Hematopoietic multipotent progenitor cell treated with erythropoietin and hydrocortisone succinate and interleukin-3 and kit ligand, for 8 days (in vitro differentiated cells): ENCODE measurements at regions not wholly inside any gene's neighbourhood (a gene's known extent, or its start where the extent isn't known, plus 50 kb on each side); places are given as distances from the start of the nearest gene placed in this dataset.
"Not testable (repeated sequence)": the region's sequence is repeated elsewhere in the genome, so short reads cannot be mapped to it uniquely, and the experiment has no call there.

Source experiments
- DNase-seq: peaks from one replicate; pipeline ENCODE4 v3.0.0-alpha.2; 2015

GRCh38 chr12:67457778-67458665, 188.9 kb downstream of the CAND1 start:
- DNase-seq, result no peak

GRCh38 chr12:67459173-67459572, 189.4 kb upstream of the DYRK2 start:
- no peak for DNase-seq

GRCh38 chr12:67459578-67459977, 189.0 kb upstream of the DYRK2 start:
- DNase-seq, result no peak

GRCh38 chr12:67460388-67460787, 188.2 kb upstream of the DYRK2 start:
- DNase-seq, result no peak

GRCh38 chr12:67468549-67469245, 179.8 kb upstream of the DYRK2 start:
- DNase-seq, result no peak

GRCh38 chr12:67469666-67470065, 178.9 kb upstream of the DYRK2 start:
- DNase-seq, result no peak

GRCh38 chr12:67471810-67472209, 176.7 kb upstream of the DYRK2 start:
- no peak for DNase-seq

GRCh38 chr12:67472539-67472938, 176.0 kb upstream of the DYRK2 start:
- DNase-seq, result no peak

GRCh38 chr12:67474934-67475620, 173.5 kb upstream of the DYRK2 start:
- DNase-seq, result no peak

- DNase-seq, result no peak
These were observed 172.8 kb upstream of the DYRK2 start for GRCh38 chr12:67475725-67476124.

- no peak for DNase-seq
These were observed 170.8 kb upstream of the DYRK2 start for GRCh38 chr12:67477681-67478265.

- peak; percentile 4 for DNase-seq
These were observed 165.5 kb upstream of the DYRK2 start for GRCh38 chr12:67482751-67483661.

GRCh38 chr12:67483871-67484554, 164.5 kb upstream of the DYRK2 start:
- no peak for DNase-seq

GRCh38 chr12:67484791-67485480, 163.6 kb upstream of the DYRK2 start:
- no peak for DNase-seq

- no peak for DNase-seq
These were observed 161.9 kb upstream of the DYRK2 start for GRCh38 chr12:67486671-67487070.

GRCh38 chr12:67488349-67488748, 160.2 kb upstream of the DYRK2 start:
- DNase-seq, result not testable (repeated sequence)

- no peak for DNase-seq
These were observed 159.5 kb upstream of the DYRK2 start for GRCh38 chr12:67489007-67489406.

GRCh38 chr12:67496581-67496980, 152.0 kb upstream of the DYRK2 start:
- no peak for DNase-seq

- no peak for DNase-seq
These were observed 149.6 kb upstream of the DYRK2 start for GRCh38 chr12:67498991-67499390.

GRCh38 chr12:67501362-67501761, 147.2 kb upstream of the DYRK2 start:
- DNase-seq, result no peak

GRCh38 chr12:67504026-67504425, 144.5 kb upstream of the DYRK2 start:
- DNase-seq, result no peak
